Psoas muscle (tissue), 7 donors: ENCODE measurements at regions not wholly inside any gene's neighbourhood (a gene's known extent, or its start where the extent isn't known, plus 50 kb on each side); places are given as distances from the start of the nearest gene placed in this dataset.

Source experiments
- ATAC-seq, 4 donors: fragments of 200-7000 bp; cut with Tn5 transposase; one replicate each; pipeline ENCODE4 v1.9.1; 2020; ENCODE audit warnings: moderate library complexity in 3 of 4, mild to moderate bottlenecking in 2 of 4
- DNase-seq, 2 donors: peaks; one replicate each; pipeline ENCODE4 v3.0.0-alpha.2; 2020
- H3K27ac ChIP-seq: fragments of 200-600 bp; one replicate; pipeline ENCODE4 v1.8.0; 2022
- H3K27me3 ChIP-seq, 3 donors: fragments of 200-600 bp in 1 of 3; one replicate each; pipeline versions ENCODE4 v1.6.1 to v1.8.0; 2013 to 2022; ENCODE audit warnings: low read length in 2 of 3, mild to moderate bottlenecking in 2 of 3, moderate library complexity in 1 of 3; ENCODE audit not compliant: insufficient read depth in 3 of 3
- H3K36me3 ChIP-seq, 2 donors: fragments of 200-600 bp in 1 of 2; one replicate each; pipeline versions ENCODE4 v1.6.1 to v1.8.0; 2013 to 2022; ENCODE audit warnings: low read depth in 1 of 2, mild to moderate bottlenecking in 1 of 2, moderate library complexity in 1 of 2; ENCODE audit not compliant: insufficient read depth in 1 of 2
- H3K4me1 ChIP-seq: fragments of 200-600 bp; one replicate; pipeline ENCODE4 v1.8.0; 2022
- H3K4me3 ChIP-seq: fragments of 200-600 bp; one replicate; pipeline ENCODE4 v1.8.0; 2022; ENCODE audit warnings: mild to moderate bottlenecking
- H3K9me3 ChIP-seq: fragments of 200-600 bp; one replicate; pipeline ENCODE4 v1.8.0; 2022
- CTCF ChIP-seq: fragments of 200-600 bp; IDR thresholded peaks from one replicate; pipeline ENCODE4 v1.8.0; 2022; ENCODE audit warnings: antibody characterized with exemption
- WGBS, 3 donors: extraction: QIAGEN DNeasy Blood & Tissue Kit; methylation state at CpG; one replicate each; pipeline versions ENCODE4 v1.1.6 to v1.1.7; 2013; 5-methylcytosine and 5-hydroxymethylcytosine counted together
- intact Hi-C, 2 donors: fragments of 100-400 bp; cut with DNase I; formaldehyde crosslinking; loops; one replicate each; pipeline versions ENCODE4 v1.11.0 to v1.14.2; 2022
- donor health status: healthy with polysubstance abuse.
- donor health status: DM: no; HTN: no; CAD: no; lungs with moderate emphysema.
- donor health status: Bipolar disorder and iron deficiency.
- donor health status: healthy.
- donor health status: DM: yes; HTN: yes; CAD: no.
- donor health status: DM: no; HTN: no; CAD: no.
- donor health status: DM: yes; HTN: yes; CAD: no.

GRCh38 chr6:120785459-120786086, 548.7 kb downstream of the TBC1D32 start:
- Histone ChIP-seq H3K4me3 (no peak overlapping the region), H3K36me3 (no peaks in the 10 kb centered on the region), H3K27me3 (no peaks in the 10 kb centered on the region), H3K27ac (no peak overlapping the region), H3K9me3 (no peaks in the 10 kb centered on the region), H3K4me1 (no peaks in the 10 kb centered on the region)
- intact Hi-C loops = no loop called here
- no peak for TF ChIP-seq CTCF
- 87 to 92% (median 88%) methylated on average over 7 of the region's 7 CpGs for WGBS, 3 donors
- DNase-seq (peak in 1 of 2 donors; percentile 34), ATAC-seq (no peak)

DNA sequence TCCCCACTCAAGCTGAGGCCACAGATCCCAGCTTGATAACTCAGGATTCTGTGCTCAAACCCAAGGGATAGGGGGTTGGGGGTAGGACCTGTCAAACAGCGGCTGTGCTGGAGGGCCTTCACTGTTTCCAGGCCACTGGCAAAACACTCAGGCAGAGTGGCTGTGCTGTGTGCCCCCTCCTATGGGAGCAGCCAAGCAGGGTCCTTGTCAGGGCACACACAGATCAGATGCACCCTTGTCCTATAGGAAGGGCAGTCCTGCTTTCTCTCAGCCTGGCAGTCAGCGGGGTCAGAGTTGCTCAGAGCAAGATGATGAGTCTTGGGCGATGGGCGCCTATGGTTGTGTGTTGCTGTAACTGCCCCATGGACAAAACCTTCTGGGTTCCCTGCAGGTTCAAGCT, 554.8 kb downstream of the TBC1D32 start:
- no peak overlapping the region for H3K27ac ChIP-seq
- no peak for ATAC-seq
- WGBS, 3 donors = 88 to 92% (median 92%) methylated on average over 4 of the region's 4 CpGs

GRCh38 chr6:120775698-120776097, 558.6 kb downstream of the TBC1D32 start:
- H3K4me1 ChIP-seq = no peaks in the 10 kb centered on the region
- ATAC-seq = no peak
- no peak for DNase-seq
- 19 to 31% (median 24%) methylated on average over 3 of the region's 3 CpGs for WGBS, 3 donors
- H3K9me3 ChIP-seq = no peaks in the 10 kb centered on the region
- no peak overlapping the region for H3K27ac ChIP-seq
- no peaks in the 10 kb centered on the region for H3K36me3 ChIP-seq
- no peak overlapping the region for H3K4me3 ChIP-seq
- intact Hi-C loops = no loop called here
- TF ChIP-seq CTCF = no peak
- no peaks in the 10 kb centered on the region for H3K27me3 ChIP-seq

More for the DNA sequence above, 554.8 kb downstream of the TBC1D32 start:
- H3K27me3 ChIP-seq = no peaks in the 10 kb centered on the region
- H3K4me1 ChIP-seq = no peaks in the 10 kb centered on the region
- intact Hi-C loops = no loop called here
- H3K36me3 ChIP-seq = no peaks in the 10 kb centered on the region
- DNase-seq = no peak
- H3K4me3 ChIP-seq = no peak overlapping the region
- TF ChIP-seq CTCF = no peak
- H3K9me3 ChIP-seq = no peaks in the 10 kb centered on the region

DNA sequence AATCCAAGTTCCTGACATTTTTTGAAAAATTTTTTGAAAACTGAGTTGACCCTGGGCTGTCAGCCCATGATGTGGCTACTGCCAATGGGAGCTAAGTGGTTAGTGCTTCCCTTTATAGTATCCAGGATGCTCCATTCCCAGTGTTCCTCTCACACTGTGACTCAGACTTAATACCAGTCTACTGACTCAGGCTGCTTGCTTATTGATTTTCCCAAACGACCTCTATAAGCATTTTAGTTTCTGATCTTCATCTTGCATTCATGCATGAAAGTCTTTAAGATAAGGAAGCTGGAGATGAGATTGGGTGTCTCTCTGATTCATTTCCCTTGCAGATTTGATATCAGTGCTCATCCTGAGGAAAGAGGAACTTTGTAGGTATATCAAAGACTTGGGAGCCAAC, 560.0 kb downstream of the TBC1D32 start:
- Histone ChIP-seq H3K4me3 (no peak overlapping the region), H3K4me1 (no peaks in the 10 kb centered on the region), H3K27me3 (no peaks in the 10 kb centered on the region), H3K36me3 (no peaks in the 10 kb centered on the region), H3K9me3 (no peaks in the 10 kb centered on the region), H3K27ac (no peak overlapping the region)
- no peak for ATAC-seq
- no peak for DNase-seq
- 51 to 74% (median 57%) methylated on average over 1 of the region's 1 CpG for WGBS, 3 donors
- intact Hi-C loops = no loop called here
- no peak for TF ChIP-seq CTCF

GRCh38 chr6:120771019-120771418, 563.3 kb downstream of the TBC1D32 start:
- Histone ChIP-seq H3K9me3 (no peaks in the 10 kb centered on the region), H3K27ac (no peak overlapping the region), H3K4me3 (no peak overlapping the region), H3K4me1 (no peaks in the 10 kb centered on the region), H3K36me3 (no peaks in the 10 kb centered on the region), H3K27me3 (no peaks in the 10 kb centered on the region)
- intact Hi-C loops = no loop called here
- ATAC-seq (no peak), DNase-seq (no peak)
- TF ChIP-seq CTCF = no peak
- WGBS, 3 donors = 90 to 91% (median 91%) methylated on average over 4 of the region's 4 CpGs
